Keratinocyte (primary cell): ENCODE measurements at regions not wholly inside any gene's neighbourhood (a gene's known extent, or its start where the extent isn't known, plus 50 kb on each side); places are given as distances from the start of the nearest gene placed in this dataset.

Experiments used
- DNase-seq: peaks from one replicate; pipeline ENCODE4 v3.0.0-alpha.2; 2011; ENCODE audit warnings: low read depth, missing footprints, low spot score
- FAIRE-seq: peaks from 2 replicates; lab custom pipeline; 2011; peaks lifted over from hg19 to GRCh38; lab: Jason Lieb, UNC
- H2AFZ ChIP-seq: 2 replicates; pipeline ENCODE4 v1.6.0; 2012; ENCODE audit warnings: low read length, control low read depth, inconsistent platforms; ENCODE audit not compliant: control insufficient read depth
- H3K27ac ChIP-seq: 2 replicates; pipeline ENCODE4 v1.5.1; 2011; ENCODE audit warnings: low read length; ENCODE audit not compliant: control insufficient read depth, insufficient read depth
- H3K27me3 ChIP-seq: 3 replicates; pipeline ENCODE4 v1.6.0; 2011; ENCODE audit warnings: low read length; ENCODE audit not compliant: control insufficient read depth, insufficient read depth; ENCODE audit errors: extremely low read depth
- H3K36me3 ChIP-seq, 2 experiments: 2 replicates in 1 of 2; 3 replicates in 1 of 2; pipeline ENCODE4 v1.5.1; 2011; ENCODE audit warnings: low read length in 2 of 2, mild to moderate bottlenecking in 1 of 2; ENCODE audit not compliant: control insufficient read depth in 2 of 2, insufficient read depth in 2 of 2; ENCODE audit errors: extremely low read depth in 1 of 2
- H3K4me1 ChIP-seq: 3 replicates; pipeline ENCODE4 v1.5.1; 2011; ENCODE audit warnings: low read length; ENCODE audit not compliant: control insufficient read depth, insufficient read depth; ENCODE audit errors: extremely low read depth
- H3K4me2 ChIP-seq: 3 replicates; pipeline ENCODE4 v1.6.0; 2011; ENCODE audit warnings: low read depth, low read length; ENCODE audit not compliant: control insufficient read depth, insufficient read depth; ENCODE audit errors: extremely low read depth
- H3K4me3 ChIP-seq, 3 experiments: fragments of 200-600 bp in 1 of 3; sonication (generic) in 1 of 3; 2 replicates in 2 of 3; 3 replicates in 1 of 3; pipeline ENCODE4 v1.5.1; 2011 to 2016; ENCODE audit warnings: low read length in 3 of 3, mild to moderate bottlenecking in 3 of 3, control low read depth in 2 of 3, inconsistent platforms in 1 of 3, low read depth in 1 of 3, mixed read lengths in 1 of 3, mixed run types in 1 of 3, moderate library complexity in 1 of 3; ENCODE audit not compliant: control insufficient read depth in 2 of 3, insufficient read depth in 2 of 3; ENCODE audit errors: extremely low read depth in 1 of 3
- H3K79me2 ChIP-seq: 2 replicates; pipeline ENCODE4 v1.6.0; 2012; ENCODE audit warnings: low read length; ENCODE audit not compliant: control insufficient read depth, insufficient read depth
- H3K9ac ChIP-seq: 3 replicates; pipeline ENCODE4 v1.6.0; 2011; ENCODE audit warnings: low read length; ENCODE audit not compliant: control insufficient read depth, insufficient read depth; ENCODE audit errors: extremely low read depth
- H3K9me1 ChIP-seq: 3 replicates; pipeline ENCODE4 v1.6.0; 2011; ENCODE audit warnings: low read length; ENCODE audit not compliant: control insufficient read depth, insufficient read depth; ENCODE audit errors: extremely low read depth
- H3K9me3 ChIP-seq: 2 replicates; pipeline ENCODE4 v1.5.1; 2012; ENCODE audit warnings: low read depth, low read length; ENCODE audit not compliant: control insufficient read depth
- H4K20me1 ChIP-seq: 3 replicates; pipeline ENCODE4 v1.6.0; 2011; ENCODE audit warnings: low read length; ENCODE audit not compliant: control insufficient read depth, insufficient read depth; ENCODE audit errors: extremely low read depth
- CTCF ChIP-seq, 3 experiments: IDR thresholded peaks in 1 of 3; conservative IDR thresholded peaks in 1 of 3; optimal IDR thresholded peaks in 1 of 3; 2 replicates in 2 of 3; 3 replicates in 1 of 3; pipeline versions ENCODE3 to v1.5.1; 2011; ENCODE audit warnings: low read length in 3 of 3, mild to moderate bottlenecking in 3 of 3, moderate library complexity in 2 of 3, control low read depth in 1 of 3, inconsistent platforms in 1 of 3; ENCODE audit not compliant: insufficient read depth in 2 of 3; ENCODE audit errors: extremely low read depth in 1 of 3
- EZH2 ChIP-seq: IDR thresholded peaks from one replicate; pipeline ENCODE4 v1.6.1; 2012; ENCODE audit warnings: inconsistent platforms, mild to moderate bottlenecking, low read length, moderate library complexity
- dilution Hi-C: fragments of 300-500 bp; cut with MboI; formaldehyde crosslinking; loops from one replicate; pipeline ENCODE4 v1.7.0; 2020; ENCODE audit warnings: low sequenced_read_pairs; ENCODE audit not compliant: extremely low pct_ligation_motif_present

DNA sequence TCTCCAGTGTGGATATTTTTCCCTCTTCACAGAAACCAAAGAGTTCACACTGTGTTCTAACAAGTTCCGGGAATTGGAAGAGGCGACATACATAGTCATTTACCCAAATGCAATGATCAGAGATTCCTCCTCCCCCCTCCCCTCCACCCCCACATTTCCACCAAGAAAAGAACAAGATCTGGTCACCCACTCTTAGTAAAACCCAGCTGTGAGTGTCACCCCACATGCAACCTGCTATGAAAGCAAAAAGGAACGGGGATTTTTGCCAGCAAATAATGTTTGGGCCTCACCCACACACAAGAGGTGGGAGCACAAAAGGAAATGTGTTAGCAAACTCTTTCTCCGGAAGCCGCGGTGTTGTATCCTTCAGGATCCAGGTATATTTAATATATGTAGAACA lies 745.0 kb upstream of the AUTS2 start:
- dilution Hi-C loops = no loop called here
- TF ChIP-seq EZH2 (no peak), CTCF (optimal IDR thresholded peaks at IDR 0.05 in 1 of 3, IDR thresholded peaks at IDR 0.05 in 1 of 3, conservative IDR thresholded peaks at IDR 0.05 in 1 of 3; ENCODE audit: extremely low read depth in 1 of 3, insufficient read depth in 2 of 3, low read length in 3 of 3) (no peak)
- no peak for FAIRE-seq
- Histone ChIP-seq H3K27ac (no peak overlapping the region), H3K36me3 (no peaks in the 10 kb centered on the region), H3K4me2 (no peak overlapping the region), H3K27me3 (no peaks in the 10 kb centered on the region), H3K9ac (no peak overlapping the region), H3K4me1 (no peaks in the 10 kb centered on the region), H4K20me1 (no peaks in the 10 kb centered on the region), H2AFZ (no peak overlapping the region), H3K4me3 (no peak overlapping the region), H3K9me1 (no peaks in the 10 kb centered on the region), H3K79me2 (no peaks in the 10 kb centered on the region), H3K9me3 (no peaks in the 10 kb centered on the region)
- no peak for DNase-seq

- Histone ChIP-seq H3K4me2 (no peak overlapping the region), H4K20me1 (no peaks in the 10 kb centered on the region), H3K4me1 (no peaks in the 10 kb centered on the region), H3K27ac (no peak overlapping the region), H3K9me3 (no peaks in the 10 kb centered on the region), H2AFZ (no peak overlapping the region), H3K27me3 (no peaks in the 10 kb centered on the region), H3K9ac (no peak overlapping the region), H3K79me2 (no peaks in the 10 kb centered on the region), H3K36me3 (no peaks in the 10 kb centered on the region), H3K4me3 (no peak overlapping the region), H3K9me1 (no peaks in the 10 kb centered on the region)
- dilution Hi-C loops = no loop called here
- TF ChIP-seq CTCF (optimal IDR thresholded peaks at IDR 0.05 in 1 of 3, IDR thresholded peaks at IDR 0.05 in 1 of 3, conservative IDR thresholded peaks at IDR 0.05 in 1 of 3; ENCODE audit: extremely low read depth in 1 of 3, insufficient read depth in 2 of 3, low read length in 3 of 3) (no peak), EZH2 (no peak)
- FAIRE-seq (no peak), DNase-seq (no peak)
Measured at GRCh38 chr7:68857571-68857970, 740.7 kb upstream of the AUTS2 start.
